ENCODE measurements at regions not wholly inside any gene's neighbourhood (a gene's known extent, or its start where the extent isn't known, plus 50 kb on each side); places are given as distances from the start of the nearest gene placed in this dataset.

DNA sequence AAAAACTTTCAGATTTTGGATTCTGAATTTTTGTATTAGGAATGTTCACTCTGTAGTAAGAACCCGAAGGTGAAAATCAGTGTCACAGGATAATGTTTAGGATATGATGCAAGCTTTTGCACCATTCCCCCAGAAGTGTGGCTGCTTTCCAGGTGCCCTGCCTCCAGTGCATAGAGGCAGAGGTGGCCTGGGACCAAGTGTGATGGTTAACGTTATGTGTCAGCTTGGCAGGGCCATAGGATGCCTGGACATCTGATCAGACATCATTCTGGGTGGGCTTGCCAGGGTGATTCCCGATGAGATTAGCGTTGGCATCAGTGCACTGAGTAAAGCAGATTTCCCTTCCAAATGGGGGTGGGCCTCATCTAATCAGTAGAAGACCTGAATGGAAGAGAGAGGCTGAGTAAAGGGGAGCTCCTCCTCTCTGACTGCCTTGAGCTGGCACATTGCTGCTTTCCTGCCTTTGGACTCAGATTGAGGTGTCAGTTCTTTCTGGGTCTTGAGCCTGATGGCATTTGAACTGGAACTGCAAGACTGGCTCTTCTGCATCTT, 177.4 kb upstream of the HS6ST1 start:
- no peak for TF ChIP-seq CTCF (conservative IDR thresholded peaks at IDR 0.05; ENCODE audit: low read depth, low read length)
- no peak for DNase-seq (ENCODE audit: low read depth)
- no peak overlapping the region for H3K4me3 ChIP-seq (ENCODE audit: low read depth, low read length)

- no peak for DNase-seq (ENCODE audit: low read depth)
- no peak overlapping the region for H3K4me3 ChIP-seq (ENCODE audit: low read depth, low read length)
- no peak for TF ChIP-seq CTCF (conservative IDR thresholded peaks at IDR 0.05; ENCODE audit: low read depth, low read length)
Measured at GRCh38 chr2:128496700-128497099, 178.0 kb upstream of the HS6ST1 start.

DNA sequence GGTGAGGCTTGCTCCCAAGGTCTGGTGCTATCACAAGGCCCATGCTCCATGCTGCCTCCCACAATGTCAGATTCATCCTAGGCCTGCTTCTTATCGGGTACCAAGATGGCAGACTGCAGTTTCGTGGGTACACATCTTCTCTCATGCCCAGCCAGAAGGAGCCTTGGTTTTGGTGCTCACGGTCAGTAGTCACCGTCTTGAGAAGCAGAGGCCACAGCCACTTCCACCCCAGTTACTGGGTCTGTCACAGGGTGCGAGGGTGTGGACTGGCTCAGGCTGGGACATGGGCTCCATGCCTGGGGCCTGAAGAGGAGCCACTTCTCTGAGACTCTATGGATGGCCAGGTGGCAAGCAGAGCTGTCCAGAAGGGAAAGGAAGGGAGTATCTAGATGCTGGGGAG, 178.8 kb upstream of the HS6ST1 start:
- no peak for DNase-seq (ENCODE audit: low read depth)
- H3K4me3 ChIP-seq (ENCODE audit: low read depth, low read length): no peak overlapping the region
- no peak for TF ChIP-seq CTCF (conservative IDR thresholded peaks at IDR 0.05; ENCODE audit: low read depth, low read length)

GRCh38 chr2:128498086-128498485, 179.4 kb upstream of the HS6ST1 start:
- no peak for DNase-seq (ENCODE audit: low read depth)
- no peak for TF ChIP-seq CTCF (conservative IDR thresholded peaks at IDR 0.05; ENCODE audit: low read depth, low read length)
- no peak overlapping the region for H3K4me3 ChIP-seq (ENCODE audit: low read depth, low read length)

DNA sequence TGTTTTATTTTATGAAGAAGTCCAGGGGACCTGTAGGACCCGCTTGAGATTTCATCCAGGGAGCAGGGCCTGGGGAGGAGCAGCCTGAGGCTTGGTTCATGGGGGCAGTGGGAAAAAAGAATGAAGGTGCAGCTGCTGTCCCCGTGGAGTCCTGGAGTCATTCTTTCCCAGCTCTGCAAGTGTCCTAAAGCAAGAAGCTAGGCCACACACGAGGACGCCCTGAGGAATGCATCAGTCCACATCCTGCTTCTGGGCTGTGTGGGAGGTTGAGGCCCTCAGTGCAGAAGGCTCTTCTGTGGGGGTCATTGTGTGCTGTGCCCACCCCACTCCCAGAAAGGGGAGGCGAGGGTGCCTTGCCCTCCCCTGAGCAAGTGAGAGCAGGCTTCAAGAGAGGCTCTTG, 179.9 kb upstream of the HS6ST1 start:
- DNase-seq (ENCODE audit: low read depth): no peak
- no peak for TF ChIP-seq CTCF (conservative IDR thresholded peaks at IDR 0.05; ENCODE audit: low read depth, low read length)
- no peak overlapping the region for H3K4me3 ChIP-seq (ENCODE audit: low read depth, low read length)

DNA sequence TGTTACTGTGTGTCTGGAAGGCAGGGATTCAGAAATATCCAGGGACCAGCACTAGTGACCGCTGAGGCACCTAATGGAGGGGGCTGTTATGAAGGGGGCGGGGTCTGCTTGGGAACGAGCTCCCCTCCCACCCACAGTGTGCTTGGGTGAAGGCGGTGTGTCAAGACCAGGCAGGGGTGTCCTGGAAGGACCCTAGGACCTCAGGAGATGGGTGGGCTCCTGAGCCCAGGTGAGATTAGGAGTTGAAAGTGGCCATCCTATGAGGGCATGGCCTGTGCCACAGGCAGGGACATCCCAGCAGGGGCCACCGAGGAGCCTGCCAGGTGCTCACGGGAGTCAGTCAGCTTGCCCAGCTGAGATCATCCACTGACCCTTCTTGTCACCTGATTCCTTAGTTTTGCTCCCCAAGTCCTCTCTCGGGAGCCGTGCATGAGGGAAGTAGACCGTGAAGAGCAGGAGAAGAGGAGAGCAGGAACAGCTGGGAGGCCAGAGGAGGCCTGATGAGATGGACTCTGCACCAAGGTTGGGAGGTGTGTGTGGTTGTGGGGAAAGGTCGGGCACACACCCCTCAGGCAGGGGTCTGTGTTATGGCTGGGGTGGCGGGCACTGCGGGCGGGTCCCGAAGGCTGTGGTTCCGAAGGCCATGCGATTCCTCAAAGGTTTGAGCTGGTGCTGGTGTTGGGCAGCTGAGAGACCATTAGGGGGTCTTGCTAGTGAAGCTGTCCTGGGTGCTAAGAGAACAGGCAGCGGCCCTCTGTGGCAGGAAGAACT, 180.9 kb upstream of the HS6ST1 start:
- TF ChIP-seq CTCF (conservative IDR thresholded peaks at IDR 0.05; ENCODE audit: low read depth, low read length): no peak
- H3K4me3 ChIP-seq (ENCODE audit: low read depth, low read length): no peak overlapping the region
- DNase-seq (ENCODE audit: low read depth): no peak
